GM21529 (cell line): ENCODE measurements at regions not wholly inside any gene's neighbourhood (a gene's known extent, or its start where the extent isn't known, plus 50 kb on each side); places are given as distances from the start of the nearest gene placed in this dataset.

Experiments used
- ATAC-seq: cut with Tn5 transposase; IDR thresholded peaks from one replicate; pipeline ENCODE4 v1.9.1; 2021; ENCODE audit not compliant: unreplicated experiment

DNA sequence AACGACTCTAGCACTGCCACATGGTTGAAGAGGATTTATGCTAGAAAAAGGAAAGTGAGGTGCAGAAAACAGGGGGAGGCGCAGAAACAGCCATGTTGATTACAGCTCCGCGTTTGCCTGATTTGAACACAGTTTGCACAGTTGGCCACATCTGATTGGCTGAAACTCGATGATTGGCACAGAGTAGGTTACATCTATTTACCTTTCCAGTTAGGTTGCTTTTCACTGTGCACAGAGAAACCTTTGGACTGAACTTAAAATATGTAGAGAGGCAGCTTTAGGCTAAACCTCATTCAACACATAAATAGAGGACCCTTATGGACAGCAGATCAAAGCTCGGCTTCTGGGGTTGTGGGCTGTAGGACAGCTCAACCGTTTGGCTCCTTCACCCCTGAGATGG is 153.7 kb upstream of the APCDD1 start:
- no peak for ATAC-seq

- ATAC-seq, result no peak
Observed at GRCh38 chr18:10301831-10302483, 152.5 kb upstream of the APCDD1 start.

DNA sequence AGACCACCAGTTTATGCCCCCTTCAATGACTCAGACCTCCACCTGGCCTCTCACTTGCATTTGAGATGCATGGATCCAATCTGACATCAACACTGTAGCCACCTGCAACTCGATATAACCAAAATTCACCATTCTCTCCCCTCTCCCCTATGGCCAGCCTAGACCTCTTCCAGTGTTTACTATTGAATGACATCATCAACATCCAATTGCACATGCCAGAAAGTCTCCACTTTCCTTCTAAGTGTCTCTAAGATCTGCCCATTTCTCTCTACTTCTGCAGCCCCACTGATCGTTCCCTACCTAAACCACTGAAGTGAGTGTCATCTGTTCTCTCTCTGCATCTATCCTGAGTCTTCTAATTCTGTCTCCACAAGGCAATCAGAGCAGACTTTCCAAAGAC is 151.3 kb upstream of the APCDD1 start:
- ATAC-seq, result no peak

DNA sequence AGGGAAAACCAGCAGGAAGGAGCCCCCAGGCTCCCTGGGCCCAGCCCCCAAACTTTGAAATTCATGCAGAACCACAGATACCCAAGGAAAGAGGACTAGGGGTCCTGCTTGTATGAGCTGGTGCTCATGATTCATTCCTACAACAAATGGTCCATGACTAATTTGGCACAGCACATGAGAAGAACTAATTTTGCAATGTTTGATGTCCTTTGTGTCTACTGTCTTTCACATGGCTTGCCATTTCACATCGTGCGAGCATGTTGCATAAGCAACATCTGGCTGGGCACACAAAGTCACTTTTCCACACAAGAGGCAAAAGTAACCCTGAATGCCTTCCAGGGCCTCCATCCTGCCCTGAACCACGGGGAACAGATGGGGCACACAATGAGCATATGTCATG is 149.6 kb upstream of the APCDD1 start:
- ATAC-seq, result no peak

- ATAC-seq, result no peak
Observed at GRCh38 chr18:10306779-10307178, 147.7 kb upstream of the APCDD1 start.

- no peak for ATAC-seq
Observed at GRCh38 chr18:10308154-10308553, 146.3 kb upstream of the APCDD1 start.

DNA sequence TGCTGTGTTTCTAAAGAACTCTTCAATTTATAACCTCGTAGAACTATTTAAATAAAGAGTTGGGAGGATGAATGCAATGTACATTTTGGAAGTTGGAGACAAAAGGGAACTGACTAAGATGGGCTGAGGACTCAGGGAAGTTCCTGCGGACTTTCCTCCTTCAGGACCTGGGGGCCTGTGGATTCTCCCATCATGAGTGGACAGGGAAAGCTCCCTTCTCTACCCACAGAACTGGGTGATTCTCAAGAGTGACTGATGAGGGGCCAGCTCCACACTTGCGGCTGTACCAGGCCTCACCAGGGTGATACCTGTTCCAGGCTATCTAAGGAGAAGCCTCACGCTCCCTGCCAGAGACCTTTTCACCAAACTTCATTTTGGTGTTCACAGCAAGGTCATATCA is 143.8 kb upstream of the APCDD1 start:
- ATAC-seq, result no peak

DNA sequence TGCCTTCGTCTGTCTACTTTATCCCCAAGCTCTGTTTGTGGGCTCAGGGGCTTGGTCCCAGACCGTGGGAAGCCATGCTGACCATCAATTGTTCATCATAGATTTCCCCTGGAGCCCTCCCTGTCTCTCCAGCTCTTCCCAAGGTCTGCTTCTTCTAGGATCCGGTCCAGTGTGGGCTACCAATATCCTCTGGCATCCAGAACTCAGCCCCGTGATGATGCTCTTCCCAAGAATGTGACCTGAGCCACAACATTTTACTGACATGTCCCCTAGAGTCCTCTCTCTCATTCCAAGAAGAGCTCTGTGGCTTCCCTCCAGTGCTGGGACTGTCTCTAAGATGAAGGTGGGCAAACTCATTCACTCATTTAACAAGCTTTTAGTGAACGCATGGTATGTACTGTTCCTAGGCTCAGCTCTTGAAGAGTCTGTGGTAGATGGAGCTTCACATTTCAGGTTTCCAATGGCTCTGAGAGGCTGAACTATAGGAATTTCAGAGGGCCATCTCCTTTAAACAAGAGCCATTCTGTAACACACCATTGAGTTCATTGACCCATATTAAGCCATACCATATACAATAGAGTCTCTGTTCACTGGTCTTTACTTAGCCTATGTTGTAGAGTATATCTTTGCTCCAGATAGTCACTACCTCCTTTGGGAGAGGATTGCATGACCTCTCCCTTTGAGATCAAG is 142.0 kb upstream of the APCDD1 start:
- ATAC-seq, result no peak

- ATAC-seq, result no peak
Observed at GRCh38 chr18:10313016-10313342, 141.5 kb upstream of the APCDD1 start.

DNA sequence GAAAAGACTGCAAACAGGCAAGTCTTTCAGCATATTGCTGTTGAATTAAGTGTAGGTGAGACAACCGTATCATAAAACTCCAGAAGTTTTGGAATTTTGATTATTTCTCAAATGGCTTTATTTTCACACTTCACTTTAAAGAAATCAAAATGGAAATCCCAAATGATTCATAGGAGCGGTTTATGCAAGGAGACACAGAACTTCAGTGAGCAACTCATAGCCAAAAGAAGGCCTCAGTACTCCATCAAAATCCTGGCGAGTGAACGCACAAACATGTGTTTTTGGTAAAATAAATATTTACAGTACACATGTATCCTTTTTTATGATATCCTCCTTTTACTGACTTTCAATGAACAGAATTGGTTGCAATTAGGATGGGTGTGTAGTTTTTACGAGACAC is 140.4 kb upstream of the APCDD1 start:
- ATAC-seq, result no peak

DNA sequence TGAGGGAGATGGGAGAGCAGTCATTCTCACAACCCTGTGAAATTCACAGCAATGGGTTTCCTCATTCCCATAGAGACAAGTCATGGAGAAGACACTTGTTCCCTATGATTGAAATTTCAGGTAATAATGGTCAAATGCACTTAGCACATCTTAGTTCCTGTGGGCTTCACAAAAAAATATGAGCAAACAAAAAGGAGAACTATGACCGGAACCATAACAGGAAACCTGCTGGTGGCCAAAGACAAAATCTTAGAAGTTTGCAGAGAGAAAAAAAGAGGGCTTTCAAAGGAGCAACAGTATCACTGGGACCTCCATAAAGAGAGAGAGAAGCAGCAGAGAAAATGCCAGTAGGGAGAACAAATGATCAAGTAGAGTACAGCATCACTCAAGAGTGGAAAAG is 138.9 kb upstream of the APCDD1 start:
- ATAC-seq, result no peak

DNA sequence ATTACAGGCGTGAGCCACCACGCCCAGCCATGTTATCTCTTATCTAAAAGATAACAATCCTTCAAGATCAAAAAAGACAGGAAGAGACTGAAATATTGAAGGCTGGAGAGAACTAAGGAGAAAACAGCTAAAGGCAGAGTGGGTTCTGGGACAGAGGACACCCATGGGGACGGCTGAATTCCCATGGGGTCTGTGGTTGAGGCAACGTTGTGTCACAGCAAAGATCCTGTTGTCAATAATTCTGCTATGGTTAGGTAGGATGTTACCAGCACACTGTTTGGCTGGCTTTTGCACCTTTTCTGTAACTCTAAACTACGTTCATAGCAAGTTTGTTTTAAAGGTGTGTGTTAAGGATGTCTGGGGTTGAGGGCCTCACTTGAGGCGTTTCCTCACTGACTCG is 137.7 kb upstream of the APCDD1 start:
- no peak for ATAC-seq

- no peak for ATAC-seq
Observed at GRCh38 chr18:10317864-10318690, 136.4 kb upstream of the APCDD1 start.

GRCh38 chr18:10318691-10318970 is 135.8 kb upstream of the APCDD1 start:
- ATAC-seq, result no peak

DNA sequence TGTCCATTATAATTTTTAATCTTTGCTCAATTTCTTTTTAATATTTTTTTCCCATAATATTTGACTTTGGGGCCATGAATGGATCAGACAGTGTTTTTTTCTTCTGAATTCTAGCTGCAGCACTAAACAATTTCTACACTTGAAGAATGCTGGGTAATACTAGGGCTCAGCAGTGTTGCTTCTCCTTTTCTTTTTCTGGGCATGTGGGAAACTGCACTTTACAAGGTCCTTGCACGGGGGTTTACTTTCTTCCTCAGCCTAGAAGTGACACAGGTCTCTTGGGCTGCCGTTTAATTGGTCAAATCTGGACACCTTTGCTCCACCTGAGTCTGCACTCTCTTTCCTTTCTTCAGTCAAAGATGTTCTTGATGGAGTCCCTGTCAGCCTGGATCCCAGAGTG is 135.4 kb upstream of the APCDD1 start:
- ATAC-seq, result no peak

DNA sequence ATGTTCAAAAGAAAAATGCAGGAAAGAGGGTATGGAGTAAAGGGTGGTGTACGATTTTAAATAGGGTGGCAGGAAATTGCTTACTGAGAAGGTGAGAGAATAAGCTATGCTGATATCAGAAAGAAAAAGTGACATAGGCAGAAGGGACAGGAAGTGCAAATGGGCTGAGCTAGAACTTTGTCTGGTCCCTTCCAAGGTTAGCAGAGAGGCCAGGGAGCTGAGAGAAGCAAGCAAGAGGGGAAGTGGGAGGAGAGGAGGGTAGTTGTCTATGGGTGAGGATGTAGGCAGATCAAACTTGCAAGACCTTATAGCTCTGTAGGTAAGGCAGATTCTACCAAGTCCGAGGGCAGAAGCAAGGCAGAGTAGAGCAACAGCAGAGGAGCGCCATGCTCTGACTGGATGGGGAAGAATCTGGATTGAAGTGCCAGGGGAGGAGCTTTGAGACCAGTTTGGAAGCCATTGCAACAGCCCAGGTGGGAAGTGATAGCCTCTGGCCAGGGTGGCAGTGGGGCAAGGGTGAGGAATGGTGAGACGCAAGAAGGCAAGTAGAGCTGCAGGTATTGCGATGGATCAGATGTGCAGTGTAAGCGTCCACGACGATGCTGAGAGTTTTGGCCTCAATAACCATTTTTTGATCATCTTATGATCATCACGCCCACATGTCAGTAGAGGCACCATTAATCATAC is 134.4 kb upstream of the APCDD1 start:
- ATAC-seq, result no peak

DNA sequence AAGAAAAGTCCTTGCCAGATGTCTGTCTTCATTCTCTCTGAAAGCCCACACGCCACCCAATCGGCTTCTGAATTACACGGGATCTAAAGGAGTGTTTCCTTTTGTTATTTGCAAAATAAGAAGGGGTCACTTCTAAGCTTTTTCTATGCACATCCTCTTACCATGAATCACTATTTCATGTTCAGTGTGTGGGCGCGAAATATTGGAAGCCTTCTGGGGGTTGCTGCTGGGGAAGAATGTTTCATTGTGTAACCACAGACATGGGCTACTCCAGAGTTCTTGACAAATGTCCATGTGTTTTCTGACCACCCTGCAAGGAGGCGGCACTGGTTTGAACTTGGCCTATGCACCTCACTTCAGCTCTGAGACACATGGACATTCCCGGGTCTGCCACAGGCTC is 133.6 kb upstream of the APCDD1 start:
- no peak for ATAC-seq

GRCh38 chr18:10321576-10321975 is 132.9 kb upstream of the APCDD1 start:
- no peak for ATAC-seq

GRCh38 chr18:10322004-10322403 is 132.4 kb upstream of the APCDD1 start:
- ATAC-seq, result no peak

DNA sequence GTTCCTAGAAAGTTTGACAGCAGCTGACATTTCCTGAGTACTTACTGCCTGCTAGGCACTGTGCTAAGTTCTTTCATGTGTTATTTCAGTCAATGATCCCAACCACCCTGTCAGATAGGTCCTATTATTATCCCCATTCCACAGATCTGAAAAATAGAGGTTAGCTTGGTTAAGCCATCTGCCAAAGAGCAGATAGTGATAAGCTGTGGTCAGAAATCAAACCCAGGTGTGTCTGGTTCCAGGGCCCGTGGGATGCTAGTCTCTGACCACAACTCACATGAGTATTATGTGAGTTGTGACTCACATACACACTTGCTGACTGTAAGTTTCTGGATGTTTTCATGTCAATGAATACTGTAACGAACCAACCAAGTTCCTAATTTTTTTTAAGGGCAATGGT is 132.0 kb upstream of the APCDD1 start:
- no peak for ATAC-seq

- ATAC-seq, result no peak
Observed at GRCh38 chr18:10329101-10329500, 125.3 kb upstream of the APCDD1 start.

GRCh38 chr18:10330428-10330827 is 124.0 kb upstream of the APCDD1 start:
- ATAC-seq, result no peak
